DMS114 treated with DMSO at 0.1 percent for 48 hours (cell line): ENCODE measurements at regions not wholly inside any gene's neighbourhood (a gene's known extent, or its start where the extent isn't known, plus 50 kb on each side); places are given as distances from the start of the nearest gene placed in this dataset.
"Not testable (repeated sequence)": the region's sequence is repeated elsewhere in the genome, so short reads cannot be mapped to it uniquely, and the experiment has no call there.

Experiments used
- DNase-seq: peaks from one replicate; lab custom pipeline; 2025; ENCODE audit not compliant: unreplicated experiment; lab: John Stamatoyannopoulos, UW

- no peak for DNase-seq
Measured at GRCh38 chr13:54248306-54248705, 1219.7 kb downstream of the OLFM4 start.

- DNase-seq, result no peak
Measured at GRCh38 chr13:54261856-54262255, 1233.2 kb downstream of the OLFM4 start.

GRCh38 chr13:54263868-54264267, 1235.3 kb downstream of the OLFM4 start:
- no peak for DNase-seq

- DNase-seq, result not testable (repeated sequence)
Measured at GRCh38 chr13:54267253-54267668, 1238.6 kb downstream of the OLFM4 start.

- DNase-seq, result not testable (repeated sequence)
Measured at GRCh38 chr13:54268013-54268695, 1239.5 kb downstream of the OLFM4 start.

- DNase-seq, result no peak
Measured at GRCh38 chr13:54287062-54287764, 1258.6 kb downstream of the OLFM4 start.

- DNase-seq, result no peak
Measured at GRCh38 chr13:54301085-54301484, 1272.5 kb downstream of the OLFM4 start.

GRCh38 chr13:54305377-54305776, 1276.8 kb downstream of the OLFM4 start:
- DNase-seq, result no peak

GRCh38 chr13:54312885-54313284, 1284.3 kb downstream of the OLFM4 start:
- DNase-seq, result no peak

- DNase-seq, result no peak
Measured at GRCh38 chr13:54317722-54318121, 1289.1 kb downstream of the OLFM4 start.

GRCh38 chr13:54337540-54337939, 1308.9 kb downstream of the OLFM4 start:
- DNase-seq, result no peak

GRCh38 chr13:54347531-54347930, 1318.9 kb downstream of the OLFM4 start:
- DNase-seq, result no peak

- no peak for DNase-seq
Measured at GRCh38 chr13:54356209-54356608, 1327.6 kb downstream of the OLFM4 start.

- DNase-seq, result no peak
Measured at GRCh38 chr13:54356849-54357248, 1328.2 kb downstream of the OLFM4 start.

GRCh38 chr13:54357284-54357933, 1328.8 kb downstream of the OLFM4 start:
- no peak for DNase-seq

GRCh38 chr13:54361460-54361859, 1332.8 kb downstream of the OLFM4 start:
- DNase-seq, result no peak

- no peak for DNase-seq
Measured at GRCh38 chr13:54366728-54367127, 1338.1 kb downstream of the OLFM4 start.

GRCh38 chr13:54367639-54368271, 1339.1 kb downstream of the OLFM4 start:
- DNase-seq, result no peak

GRCh38 chr13:54368387-54368786, 1339.8 kb downstream of the OLFM4 start:
- no peak for DNase-seq

- DNase-seq, result no peak
Measured at GRCh38 chr13:54373211-54373610, 1344.6 kb downstream of the OLFM4 start.

- DNase-seq, result no peak
Measured at GRCh38 chr13:54379461-54379860, 1350.8 kb downstream of the OLFM4 start.

- no peak for DNase-seq
Measured at GRCh38 chr13:54383604-54384003, 1355.0 kb downstream of the OLFM4 start.
